ENCODE measurements at regions not wholly inside any gene's neighbourhood (a gene's known extent, or its start where the extent isn't known, plus 50 kb on each side); places are given as distances from the start of the nearest gene placed in this dataset.

GRCh38 chr2:220441404-220441803 lies 814.0 kb downstream of the SLC4A3 start:
- H3K36me3 Mint-ChIP-seq (ENCODE audit: low read depth) = no peaks in the 10 kb centered on the region
- no peak overlapping the region for H3K4me3 Mint-ChIP-seq
- H3K4me1 Mint-ChIP-seq = no peaks in the 10 kb centered on the region
- no peak for DNase-seq (ENCODE audit: low read depth, low spot score)
- H3K27me3 Mint-ChIP-seq (ENCODE audit: low read depth) = no peaks in the 10 kb centered on the region
- H3K27ac Mint-ChIP-seq (ENCODE audit: unreplicated experiment) = no peak overlapping the region
- peaks cover 3% of the 10 kb centered on the region for H3K9me3 Mint-ChIP-seq
- TF ChIP-seq CTCF (conservative IDR thresholded peaks at IDR 0.05) = no peak

- TF ChIP-seq CTCF (conservative IDR thresholded peaks at IDR 0.05) = no peak
- Mint-ChIP-seq H3K4me1 (no peaks in the 10 kb centered on the region), H3K36me3 (ENCODE audit: low read depth) (no peaks in the 10 kb centered on the region), H3K27me3 (ENCODE audit: low read depth) (no peaks in the 10 kb centered on the region), H3K4me3 (no peak overlapping the region), H3K9me3 (peaks cover 3% of the 10 kb centered on the region), H3K27ac (ENCODE audit: unreplicated experiment) (no peak overlapping the region)
- DNase-seq (ENCODE audit: low read depth, low spot score) = no peak
Observed at GRCh38 chr2:220442012-220442411, 814.6 kb downstream of the SLC4A3 start.

GRCh38 chr2:220445429-220446105 lies 818.1 kb downstream of the SLC4A3 start:
- H3K4me3 Mint-ChIP-seq = no peak overlapping the region
- no peak for DNase-seq (ENCODE audit: low read depth, low spot score)
- H3K4me1 Mint-ChIP-seq = no peaks in the 10 kb centered on the region
- TF ChIP-seq CTCF (conservative IDR thresholded peaks at IDR 0.05) = no peak
- no peaks in the 10 kb centered on the region for H3K27me3 Mint-ChIP-seq (ENCODE audit: low read depth)
- no peaks in the 10 kb centered on the region for H3K9me3 Mint-ChIP-seq
- no peak overlapping the region for H3K27ac Mint-ChIP-seq (ENCODE audit: unreplicated experiment)
- no peaks in the 10 kb centered on the region for H3K36me3 Mint-ChIP-seq (ENCODE audit: low read depth)

GRCh38 chr2:220446106-220446712 lies 818.8 kb downstream of the SLC4A3 start:
- Mint-ChIP-seq H3K27ac (ENCODE audit: unreplicated experiment) (no peak overlapping the region), H3K36me3 (ENCODE audit: low read depth) (no peaks in the 10 kb centered on the region), H3K27me3 (ENCODE audit: low read depth) (no peaks in the 10 kb centered on the region), H3K9me3 (no peaks in the 10 kb centered on the region), H3K4me3 (no peak overlapping the region), H3K4me1 (no peaks in the 10 kb centered on the region)
- DNase-seq (ENCODE audit: low read depth, low spot score) = no peak
- TF ChIP-seq CTCF (conservative IDR thresholded peaks at IDR 0.05) = no peak

GRCh38 chr2:220450846-220451245 lies 823.4 kb downstream of the SLC4A3 start:
- Mint-ChIP-seq H3K4me1 (no peaks in the 10 kb centered on the region), H3K4me3 (no peak overlapping the region), H3K27ac (ENCODE audit: unreplicated experiment) (no peak overlapping the region), H3K36me3 (ENCODE audit: low read depth) (no peaks in the 10 kb centered on the region), H3K9me3 (no peaks in the 10 kb centered on the region), H3K27me3 (ENCODE audit: low read depth) (peaks cover 8% of the 10 kb centered on the region)
- no peak for TF ChIP-seq CTCF (conservative IDR thresholded peaks at IDR 0.05)
- DNase-seq (ENCODE audit: low read depth, low spot score) = no peak
